ENCODE measurements at regions not wholly inside any gene's neighbourhood (a gene's known extent, or its start where the extent isn't known, plus 50 kb on each side); places are given as distances from the start of the nearest gene placed in this dataset.
"Not testable (repeated sequence)": the region's sequence is repeated elsewhere in the genome, so short reads cannot be mapped to it uniquely, and the experiment has no call there.

- Histone ChIP-seq H3K4me2 (ENCODE audit: insufficient read depth, low read length) (no peak overlapping the region), H3K9me3 (ENCODE audit: low read depth, low read length) (no peaks in the 10 kb centered on the region), H3K27ac (ENCODE audit: low read depth, low read length) (no peak overlapping the region), H3K36me3 (ENCODE audit: insufficient read depth, low read length) (no peaks in the 10 kb centered on the region), H3K4me1 (ENCODE audit: insufficient read depth, low read length) (peaks cover 11% of the 10 kb centered on the region), H2AFZ (ENCODE audit: low read length) (no peak overlapping the region), H3K27me3 (ENCODE audit: insufficient read depth, low read length) (no peaks in the 10 kb centered on the region), H4K20me1 (ENCODE audit: insufficient read depth, low read length) (no peaks in the 10 kb centered on the region), H3K79me2 (ENCODE audit: insufficient read depth, low read length) (no peaks in the 10 kb centered on the region), H3K4me3 (ENCODE audit: insufficient read depth, low read length) (no peak overlapping the region)
- no peak for DNase-seq (ENCODE audit: insufficient read length, low spot score, missing footprints)
- TF ChIP-seq CTCF (IDR thresholded peaks at IDR 0.05; ENCODE audit: extremely low read depth, low read depth, low read length) = no peak
Observed at GRCh38 chr20:53808733-53809132, 215.1 kb upstream of the ZNF217 start.

GRCh38 chr20:53808302-53808701 lies 214.7 kb upstream of the ZNF217 start:
- peaks cover 11% of the 10 kb centered on the region for H3K4me1 ChIP-seq (ENCODE audit: insufficient read depth, low read length)
- H3K27ac ChIP-seq (ENCODE audit: low read depth, low read length); H4K20me1 ChIP-seq (ENCODE audit: insufficient read depth, low read length); DNase-seq (ENCODE audit: insufficient read length, low spot score, missing footprints); H3K36me3 ChIP-seq (ENCODE audit: insufficient read depth, low read length); H3K79me2 ChIP-seq (ENCODE audit: insufficient read depth, low read length); H3K4me3 ChIP-seq (ENCODE audit: insufficient read depth, low read length); H3K9me3 ChIP-seq (ENCODE audit: low read depth, low read length); H2AFZ ChIP-seq (ENCODE audit: low read length); H3K27me3 ChIP-seq (ENCODE audit: insufficient read depth, low read length); H3K4me2 ChIP-seq (ENCODE audit: insufficient read depth, low read length): not testable (repeated sequence)

GRCh38 chr20:53806683-53807401 lies 213.2 kb upstream of the ZNF217 start:
- Histone ChIP-seq H3K4me2 (ENCODE audit: insufficient read depth, low read length) (no peak overlapping the region), H3K27me3 (ENCODE audit: insufficient read depth, low read length) (no peaks in the 10 kb centered on the region), H4K20me1 (ENCODE audit: insufficient read depth, low read length) (no peaks in the 10 kb centered on the region), H3K79me2 (ENCODE audit: insufficient read depth, low read length) (no peaks in the 10 kb centered on the region), H3K9me3 (ENCODE audit: low read depth, low read length) (no peaks in the 10 kb centered on the region), H3K4me3 (ENCODE audit: insufficient read depth, low read length) (no peak overlapping the region), H3K36me3 (ENCODE audit: insufficient read depth, low read length) (no peaks in the 10 kb centered on the region), H3K27ac (ENCODE audit: low read depth, low read length) (peak overlapping the region; percentile 10), H3K4me1 (ENCODE audit: insufficient read depth, low read length) (peaks cover 11% of the 10 kb centered on the region), H2AFZ (ENCODE audit: low read length) (no peak overlapping the region)
- DNase-seq (ENCODE audit: insufficient read length, low spot score, missing footprints) = no peak
- no peak for TF ChIP-seq CTCF (IDR thresholded peaks at IDR 0.05; ENCODE audit: extremely low read depth, low read depth, low read length)

- TF ChIP-seq CTCF (IDR thresholded peaks at IDR 0.05; ENCODE audit: extremely low read depth, low read depth, low read length) = no peak
- Histone ChIP-seq H3K27ac (ENCODE audit: low read depth, low read length) (peak overlapping the region; percentile 92), H3K4me1 (ENCODE audit: insufficient read depth, low read length) (peaks cover 11% of the 10 kb centered on the region), H3K9me3 (ENCODE audit: low read depth, low read length) (no peaks in the 10 kb centered on the region), H3K4me2 (ENCODE audit: insufficient read depth, low read length) (peak overlapping the region; percentile 12), H3K4me3 (ENCODE audit: insufficient read depth, low read length) (no peak overlapping the region), H4K20me1 (ENCODE audit: insufficient read depth, low read length) (no peaks in the 10 kb centered on the region), H3K36me3 (ENCODE audit: insufficient read depth, low read length) (no peaks in the 10 kb centered on the region), H3K27me3 (ENCODE audit: insufficient read depth, low read length) (no peaks in the 10 kb centered on the region), H2AFZ (ENCODE audit: low read length) (peak overlapping the region; percentile 67), H3K79me2 (ENCODE audit: insufficient read depth, low read length) (no peaks in the 10 kb centered on the region)
- DNase-seq (ENCODE audit: insufficient read length, low spot score, missing footprints) = peak; percentile 90
Observed at GRCh38 chr20:53805895-53806384, 212.3 kb upstream of the ZNF217 start.
